ENCODE measurements at regions not wholly inside any gene's neighbourhood (a gene's known extent, or its start where the extent isn't known, plus 50 kb on each side); places are given as distances from the start of the nearest gene placed in this dataset.

DNA sequence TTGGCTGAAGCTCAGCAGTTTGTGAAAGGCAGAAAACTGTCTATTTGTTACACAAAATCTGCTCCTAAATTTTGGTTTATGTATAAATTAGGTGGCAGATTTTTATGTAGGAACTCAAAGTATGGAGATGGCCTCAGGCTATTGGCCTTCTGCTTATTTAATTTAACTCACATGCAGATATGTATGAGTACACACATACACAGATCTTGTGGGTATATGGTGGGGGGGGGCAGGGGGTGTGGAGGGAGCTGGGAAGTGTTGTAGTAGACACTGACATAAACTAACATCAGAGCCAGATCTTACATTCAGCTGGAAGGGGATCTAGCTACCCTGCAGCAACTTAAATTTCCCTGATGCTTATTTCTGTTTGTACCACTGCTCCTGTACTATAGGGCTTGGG, 170.8 kb downstream of the EPM2A start (continued):
- TF ChIP-seq ZNF462 (CRISPR knock-in tag; IDR thresholded peaks at IDR 0.05) (no peak), POLR2AphosphoS5 (IDR thresholded peaks at IDR 0.05; ENCODE audit: low read depth) (no peak)

DNA sequence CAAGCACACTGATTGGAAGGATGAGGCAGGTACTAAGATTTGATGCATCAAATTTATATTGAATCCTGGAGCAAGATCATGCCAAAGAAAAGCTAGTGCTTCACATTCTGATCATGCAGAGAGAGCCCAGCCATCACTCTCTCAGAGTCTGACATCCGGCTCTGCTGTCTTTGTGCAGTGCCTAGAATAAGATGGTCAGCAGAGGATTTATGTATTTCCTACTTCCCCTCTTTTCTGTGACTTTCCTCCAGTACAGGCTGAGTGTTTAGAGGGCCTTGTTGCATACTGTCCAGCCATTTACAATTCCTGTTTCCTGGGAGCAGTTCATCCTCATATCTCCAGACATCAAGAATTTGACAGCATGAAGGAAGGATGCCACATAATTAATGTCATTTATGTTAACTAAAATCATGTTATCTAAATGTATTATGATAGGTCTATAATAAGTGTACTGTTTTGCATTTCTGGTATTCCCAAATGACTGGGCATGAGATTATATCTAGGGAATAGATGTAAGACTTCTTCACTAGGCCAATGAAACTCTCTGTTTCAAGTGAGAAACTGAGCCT, 167.6 kb downstream of the EPM2A start:
- no peaks in the 10 kb centered on the region for H3K4me1 ChIP-seq (ENCODE audit: insufficient read depth)
- H3K27me3 ChIP-seq (ENCODE audit: insufficient read depth): no peaks in the 10 kb centered on the region
- Mint-ChIP-seq H3K4me3 (no peak overlapping the region), H3K36me3 (ENCODE audit: low read depth) (no peaks in the 10 kb centered on the region), H3K27me3 (ENCODE audit: insufficient read depth, low read depth, poor library complexity) (peaks cover 2% of the 10 kb centered on the region), H3K4me1 (peaks cover 5% of the 10 kb centered on the region; the same call in 1 of the 3 replicates), H3K9me3 (no peaks in the 10 kb centered on the region), H3K27ac (no peak overlapping the region)
- H3K4me2 ChIP-seq: no peak overlapping the region
- TF ChIP-seq EZH2 (IDR thresholded peaks at IDR 0.05; ENCODE audit: low read depth, unreplicated experiment): no peak
- H3K9me2 ChIP-seq (ENCODE audit: insufficient read depth): no peaks in the 10 kb centered on the region
- H4K20me1 ChIP-seq (replicated peaks; ENCODE audit: insufficient read depth): no peaks in the 10 kb centered on the region
- no peaks in the 10 kb centered on the region for H3F3A ChIP-seq (replicated peaks; ENCODE audit: low read depth)
- DNase-seq (ENCODE audit: low spot score) (no peak), ATAC-seq (no peak)
- no peaks in the 10 kb centered on the region for H3K36me3 ChIP-seq (ENCODE audit: insufficient read depth)
- no peak overlapping the region for H3K4me3 ChIP-seq
- H3K27ac ChIP-seq (ENCODE audit: low read depth): no peak overlapping the region
- H3K79me2 ChIP-seq (replicated peaks; ENCODE audit: insufficient read depth): no peaks in the 10 kb centered on the region
- no peak overlapping the region for H2AFZ ChIP-seq

GRCh38 chr6:145569140-145569539, 166.2 kb downstream of the EPM2A start:
- Histone ChIP-seq H3K4me1 (ENCODE audit: insufficient read depth) (no peaks in the 10 kb centered on the region), H3F3A (replicated peaks; ENCODE audit: low read depth) (no peaks in the 10 kb centered on the region), H3K4me3 (no peak overlapping the region), H3K27ac (ENCODE audit: low read depth) (no peak overlapping the region), H4K20me1 (replicated peaks; ENCODE audit: insufficient read depth) (no peaks in the 10 kb centered on the region), H3K4me2 (no peak overlapping the region), H3K36me3 (ENCODE audit: insufficient read depth) (no peaks in the 10 kb centered on the region), H3K9me2 (ENCODE audit: insufficient read depth) (no peaks in the 10 kb centered on the region), H2AFZ (no peak overlapping the region), H3K27me3 (ENCODE audit: insufficient read depth) (no peaks in the 10 kb centered on the region), H3K79me2 (replicated peaks; ENCODE audit: insufficient read depth) (no peaks in the 10 kb centered on the region)
- H3K27ac Mint-ChIP-seq: no peak overlapping the region
- H3K4me3 Mint-ChIP-seq: no peak overlapping the region
- peaks cover 1% of the 10 kb centered on the region for H3K36me3 Mint-ChIP-seq (ENCODE audit: low read depth)
- no peak for DNase-seq (ENCODE audit: low spot score)
- ATAC-seq: no peak
- peaks cover 2% of the 10 kb centered on the region for H3K9me3 Mint-ChIP-seq
- H3K4me1 Mint-ChIP-seq: no peaks in the 10 kb centered on the region
- no peaks in the 10 kb centered on the region for H3K27me3 Mint-ChIP-seq (ENCODE audit: insufficient read depth, low read depth, poor library complexity)
- no peak for TF ChIP-seq NANOG (IDR thresholded peaks at IDR 0.05; ENCODE audit: borderline replicate concordance)
- no peak for TF ChIP-seq EZH2 (IDR thresholded peaks at IDR 0.05; ENCODE audit: low read depth, unreplicated experiment)
- TF ChIP-seq ZNF462 (CRISPR knock-in tag; IDR thresholded peaks at IDR 0.05): no peak
- TF ChIP-seq JUNB (IDR thresholded peaks at IDR 0.05; ENCODE audit: unreplicated experiment): no peak

Measured in GM23338 (cell line).